IMR-90 (cell line): ENCODE measurements at regions not wholly inside any gene's neighbourhood (a gene's known extent, or its start where the extent isn't known, plus 50 kb on each side); places are given as distances from the start of the nearest gene placed in this dataset.

Source experiments
- ATAC-seq: fragments of 200-7000 bp; cut with Tn5 transposase; 2 replicates; pipeline ENCODE4 v1.9.1; 2020; ENCODE audit warnings: low read depth, mild to moderate bottlenecking, moderate library complexity
- BruUV-seq: library from RNA; stranded (reverse); fragments of 400-500 nt; replicated peaks from 2 replicates; lab custom pipeline; 2021; lab: Mats Ljungman, UMichigan
- CTCF ChIA-PET: fragments of 300-600 bp; formaldehyde crosslinking; extraction: SDS; loops from one replicate; lab custom pipeline; 2021; ENCODE audit warnings: antibody characterized with exemption; lab: Yijun Ruan, JAX
- POLR2A ChIA-PET: fragments of 300-600 bp; sonication (Branson Sonifier 250); formaldehyde crosslinking; loops from one replicate; lab custom pipeline; 2022; ENCODE audit warnings: antibody characterized with exemption; ENCODE audit not compliant: unreplicated experiment; lab: Charles Lee
- DNase-seq: peaks from one replicate; pipeline ENCODE4 v3.0.0; 2013
- H2AFZ ChIP-seq: replicated peaks from 2 replicates; pipeline ENCODE3; 2013; ENCODE audit warnings: low read length, mild to moderate bottlenecking; ENCODE audit not compliant: poor library complexity
- H2AK5ac ChIP-seq: 2 replicates; pipeline ENCODE4 v1.6.1; 2013; ENCODE audit warnings: low read depth, low read length, inconsistent platforms
- H2AK9ac ChIP-seq: replicated peaks from 2 replicates; pipeline ENCODE3; 2013; ENCODE audit warnings: mild to moderate bottlenecking, low read depth, low read length, moderate library complexity; ENCODE audit not compliant: poor library complexity
- H2BK120ac ChIP-seq: 2 replicates; pipeline ENCODE4 v1.6.1; 2013; ENCODE audit warnings: low read depth, low read length, inconsistent platforms
- H2BK15ac ChIP-seq: 3 replicates; pipeline ENCODE4 v1.6.1; 2013; ENCODE audit warnings: low read depth, low read length, inconsistent platforms
- H2BK20ac ChIP-seq: 2 replicates; pipeline ENCODE4 v1.6.1; 2013; ENCODE audit warnings: low read depth, mild to moderate bottlenecking, inconsistent platforms, low read length, moderate library complexity
- H2BK5ac ChIP-seq: 2 replicates; pipeline ENCODE4 v1.6.1; 2013; ENCODE audit warnings: mild to moderate bottlenecking, low read depth, low read length, inconsistent platforms; ENCODE audit not compliant: poor library complexity, severe bottlenecking
- H3K14ac ChIP-seq: replicated peaks from 2 replicates; pipeline ENCODE4 v1.6.1; 2013; ENCODE audit warnings: low read depth, low read length, inconsistent platforms
- H3K18ac ChIP-seq: 2 replicates; pipeline ENCODE4 v1.6.1; 2013; ENCODE audit warnings: low read depth, low read length, control low read depth
- H3K23ac ChIP-seq: 2 replicates; pipeline ENCODE4 v1.6.1; 2013; ENCODE audit warnings: low read depth, low read length, inconsistent platforms
- H3K27ac ChIP-seq: 2 replicates; pipeline ENCODE4 v1.5.1; 2013; ENCODE audit warnings: mild to moderate bottlenecking, control low read depth, low read length; ENCODE audit not compliant: insufficient read depth
- H3K27me3 ChIP-seq: 2 replicates; pipeline ENCODE4 v1.6.1; 2013; ENCODE audit warnings: low read length; ENCODE audit not compliant: control insufficient read depth, insufficient read depth
- H3K36me3 ChIP-seq: 2 replicates; pipeline ENCODE4 v1.6.1; 2013; ENCODE audit warnings: low read length, mixed read lengths; ENCODE audit not compliant: control insufficient read depth, insufficient read depth
- H3K4ac ChIP-seq: 2 replicates; pipeline ENCODE4 v1.6.1; 2013; ENCODE audit warnings: low read depth, low read length, inconsistent platforms
- H3K4me1 ChIP-seq: 2 replicates; pipeline ENCODE4 v1.6.1; 2013; ENCODE audit warnings: low read length, mixed read lengths; ENCODE audit not compliant: control insufficient read depth, insufficient read depth
- H3K4me2 ChIP-seq: 2 replicates; pipeline ENCODE4 v1.6.1; 2013; ENCODE audit warnings: low read depth, mild to moderate bottlenecking, control low read depth, low read length, moderate library complexity
- H3K4me3 ChIP-seq: 2 replicates; pipeline ENCODE4 v1.5.1; 2013; ENCODE audit warnings: low read depth, mild to moderate bottlenecking, control low read depth, low read length, moderate library complexity; ENCODE audit not compliant: insufficient read depth
- H3K56ac ChIP-seq: 2 replicates; pipeline ENCODE4 v1.6.1; 2013; ENCODE audit warnings: low read length, inconsistent platforms; ENCODE audit not compliant: insufficient read depth; ENCODE audit errors: extremely low read depth
- H3K79me1 ChIP-seq, 2 experiments: 2 replicates each; pipeline ENCODE4 v1.6.1; 2013; ENCODE audit warnings: low read length in 2 of 2, inconsistent platforms in 1 of 2, low read depth in 1 of 2
- H3K9ac ChIP-seq: 2 replicates; pipeline ENCODE4 v1.6.1; 2013; ENCODE audit warnings: low read depth, low read length, control low read depth
- H3K9me1 ChIP-seq: 2 replicates; pipeline ENCODE4 v1.6.1; 2013; ENCODE audit warnings: low read length, inconsistent platforms; ENCODE audit not compliant: insufficient read depth
- H3K9me3 ChIP-seq: 2 replicates; pipeline ENCODE4 v1.6.1; 2013; ENCODE audit warnings: low read length; ENCODE audit not compliant: control insufficient read depth, insufficient read depth
- H4K20me1 ChIP-seq: 2 replicates; pipeline ENCODE4 v1.6.1; 2013; ENCODE audit warnings: low read length, inconsistent platforms; ENCODE audit not compliant: insufficient read depth
- H4K5ac ChIP-seq: 2 replicates; pipeline ENCODE4 v1.6.1; 2013; ENCODE audit warnings: mild to moderate bottlenecking, low read depth, low read length, control low read depth
- H4K8ac ChIP-seq, 2 experiments: 2 replicates each; pipeline ENCODE4 v1.6.1; 2013; ENCODE audit warnings: low read depth in 2 of 2, low read length in 2 of 2, control low read depth in 1 of 2, inconsistent platforms in 1 of 2
- H4K91ac ChIP-seq: 2 replicates; pipeline ENCODE4 v1.6.1; 2013; ENCODE audit warnings: low read depth, low read length, inconsistent platforms; ENCODE audit not compliant: insufficient read depth
- BHLHE40 ChIP-seq: fragments of 150-350 bp; IDR thresholded peaks from 2 replicates; pipeline ENCODE4 v1.6.1; 2016; ENCODE audit warnings: mild to moderate bottlenecking, low read depth, low read length
- CEBPB ChIP-seq: IDR thresholded peaks from 2 replicates; pipeline ENCODE4 v1.6.1; 2012; ENCODE audit warnings: low read depth, low read length, improper control_type of control experiment
- NFE2L2 ChIP-seq: fragments of 150-350 bp; IDR thresholded peaks from 2 replicates; pipeline ENCODE4 v1.6.1; 2016; ENCODE audit warnings: low read depth, mild to moderate bottlenecking, low read length
- SMC3 ChIP-seq: fragments of 150-350 bp; IDR thresholded peaks from 2 replicates; pipeline ENCODE4 v1.6.1; 2016; ENCODE audit warnings: low read depth, mild to moderate bottlenecking, antibody characterized with exemption, low read length, moderate library complexity
- dilution Hi-C: fragments of 300-500 bp; cut with HindIII; formaldehyde crosslinking; loops from one replicate; pipeline ENCODE4 v1.14.3; 2018; ENCODE audit warnings: low sequenced_read_pairs; ENCODE audit not compliant: unreplicated experiment
- in situ Hi-C: fragments of 300-500 bp; cut with MboI; formaldehyde crosslinking; loops from 3 replicates; pipeline ENCODE4 v1.14.3; 2019; ENCODE audit warnings: low sequenced_read_pairs, inconsistent platforms, mixed read lengths
- intact Hi-C: fragments of 100-400 bp; cut with micrococcal nuclease; formaldehyde crosslinking; loops from 2 replicates; pipeline ENCODE4 v1.10.0; 2022

- in situ Hi-C loops (no loop called here), dilution Hi-C loops (no loop called here), intact Hi-C loops (no loop called here)
- Histone ChIP-seq H3K4me3 (no peak overlapping the region), H3K18ac (no peak overlapping the region), H3K14ac (no peak overlapping the region), H4K20me1 (no peaks in the 10 kb centered on the region), H2BK120ac (no peak overlapping the region), H3K79me1 (no peaks in the 10 kb centered on the region), H3K9ac (no peak overlapping the region), H3K4ac (no peak overlapping the region), H4K5ac (no peak overlapping the region), H4K91ac (no peak overlapping the region), H2BK20ac (no peak overlapping the region), H3K4me1 (no peaks in the 10 kb centered on the region), H3K9me1 (no peaks in the 10 kb centered on the region), H2AK9ac (no peak overlapping the region), H4K8ac (no peak overlapping the region), H3K4me2 (no peak overlapping the region), H2BK5ac (no peak overlapping the region), H2BK15ac (no peak overlapping the region), H3K9me3 (no peaks in the 10 kb centered on the region), H3K27ac (no peak overlapping the region), H3K56ac (no peak overlapping the region), H3K27me3 (no peaks in the 10 kb centered on the region), H3K23ac (no peak overlapping the region), H2AFZ (no peak overlapping the region), H3K36me3 (no peaks in the 10 kb centered on the region), H2AK5ac (no peak overlapping the region)
- ChIA-PET POLR2A (no interaction called here), CTCF (no interaction called here)
- ATAC-seq = no peak
- DNase-seq = no peak
- BruUV-seq = no TSS peak
- TF ChIP-seq CEBPB (no peak), BHLHE40 (no peak), NFE2L2 (no peak), SMC3 (no peak)
These were observed 131.1 kb upstream of the G2E3 start for GRCh38 chr14:30427846-30428245.
